A549 (cell line): ENCODE measurements at regions not wholly inside any gene's neighbourhood (a gene's known extent, or its start where the extent isn't known, plus 50 kb on each side); places are given as distances from the start of the nearest gene placed in this dataset.

Source experiments
- HEYL ChIP-seq: fragments of 250-450 bp; sonication (Bioruptor Pico); IDR thresholded peaks from 2 replicates; pipeline ENCODE4 v1.8.0; 2021; ENCODE audit warnings: mild to moderate bottlenecking, moderate library complexity
- MAFK ChIP-seq: fragments of 450-650 bp; IDR thresholded peaks from 2 replicates; pipeline ENCODE4 v1.6.1; 2014; ENCODE audit not compliant: partially characterized antibody
- NPAS2 ChIP-seq: fragments of 250-450 bp; sonication (Bioruptor Pico); IDR thresholded peaks from 2 replicates; pipeline ENCODE4 v1.8.0; 2022; ENCODE audit warnings: mild to moderate bottlenecking, moderate library complexity, borderline replicate concordance
- POLR2A ChIP-seq: IDR thresholded peaks from 2 replicates; pipeline ENCODE4 v1.6.1; 2012; ENCODE audit warnings: mild to moderate bottlenecking, low read length
- RAD21 ChIP-seq, 2 experiments: fragments of >200 bp in 1 of 2; sonication (Bioruptor Twin) in 1 of 2; formaldehyde crosslinking in 1 of 2; IDR thresholded peaks in 1 of 2; conservative IDR thresholded peaks in 1 of 2; 2 replicates in 1 of 2; 3 replicates in 1 of 2; pipeline ENCODE4 v1.6.1; 2012 to 2018; ENCODE audit warnings: inconsistent platforms in 1 of 2
- SMC3 ChIP-seq: fragments of >200 bp; sonication (Bioruptor Twin); formaldehyde crosslinking; IDR thresholded peaks from 3 replicates; pipeline ENCODE4 v1.6.1; 2018; ENCODE audit warnings: inconsistent platforms
- ZNF302 ChIP-seq: fragments of 250-450 bp; sonication (Bioruptor Pico); IDR thresholded peaks from 2 replicates; pipeline ENCODE4 v1.9.0; 2021; ENCODE audit warnings: inconsistent platforms, mild to moderate bottlenecking, moderate library complexity
- TF ChIP-seq, protein P1 (sequence below): IDR thresholded peaks from 2 replicates; pipeline ENCODE4 v1.6.1; 2012
- TF ChIP-seq, protein P2 (sequence below): fragments of >200 bp; sonication (Bioruptor Twin); formaldehyde crosslinking; IDR thresholded peaks from 3 replicates; pipeline ENCODE4 v1.5.1; 2016

DNA sequence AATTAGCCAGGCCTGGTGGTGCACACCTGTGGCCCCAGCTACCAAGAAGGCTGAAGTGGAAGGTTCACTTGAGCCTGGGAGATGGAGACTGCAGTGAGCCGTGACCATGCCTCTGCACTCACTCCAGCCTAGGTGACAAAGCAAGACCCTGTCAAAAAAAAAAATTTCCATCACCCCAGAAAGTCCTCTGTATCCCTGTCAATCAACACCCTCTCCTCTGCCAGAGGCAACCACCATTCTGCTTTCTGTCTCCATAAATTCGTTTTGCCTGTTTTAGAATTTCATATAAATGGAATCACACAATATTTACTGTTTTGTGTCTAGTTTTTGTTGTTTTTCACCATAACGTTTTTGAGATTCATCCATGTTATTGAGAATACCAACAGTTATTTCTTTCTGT is 141.6 kb upstream of the SLC45A1 start:
- TF ChIP-seq, protein P1, sequence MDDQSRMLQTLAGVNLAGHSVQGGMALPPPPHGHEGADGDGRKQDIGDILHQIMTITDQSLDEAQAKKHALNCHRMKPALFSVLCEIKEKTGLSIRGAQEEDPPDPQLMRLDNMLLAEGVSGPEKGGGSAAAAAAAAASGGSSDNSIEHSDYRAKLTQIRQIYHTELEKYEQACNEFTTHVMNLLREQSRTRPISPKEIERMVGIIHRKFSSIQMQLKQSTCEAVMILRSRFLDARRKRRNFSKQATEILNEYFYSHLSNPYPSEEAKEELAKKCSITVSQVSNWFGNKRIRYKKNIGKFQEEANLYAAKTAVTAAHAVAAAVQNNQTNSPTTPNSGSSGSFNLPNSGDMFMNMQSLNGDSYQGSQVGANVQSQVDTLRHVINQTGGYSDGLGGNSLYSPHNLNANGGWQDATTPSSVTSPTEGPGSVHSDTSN = no peak
- no peak for TF ChIP-seq MAFK
- no peak for TF ChIP-seq NPAS2 (CRISPR knock-in tag)
- TF ChIP-seq SMC3 = no peak
- TF ChIP-seq POLR2A = no peak
- TF ChIP-seq, protein P2, sequence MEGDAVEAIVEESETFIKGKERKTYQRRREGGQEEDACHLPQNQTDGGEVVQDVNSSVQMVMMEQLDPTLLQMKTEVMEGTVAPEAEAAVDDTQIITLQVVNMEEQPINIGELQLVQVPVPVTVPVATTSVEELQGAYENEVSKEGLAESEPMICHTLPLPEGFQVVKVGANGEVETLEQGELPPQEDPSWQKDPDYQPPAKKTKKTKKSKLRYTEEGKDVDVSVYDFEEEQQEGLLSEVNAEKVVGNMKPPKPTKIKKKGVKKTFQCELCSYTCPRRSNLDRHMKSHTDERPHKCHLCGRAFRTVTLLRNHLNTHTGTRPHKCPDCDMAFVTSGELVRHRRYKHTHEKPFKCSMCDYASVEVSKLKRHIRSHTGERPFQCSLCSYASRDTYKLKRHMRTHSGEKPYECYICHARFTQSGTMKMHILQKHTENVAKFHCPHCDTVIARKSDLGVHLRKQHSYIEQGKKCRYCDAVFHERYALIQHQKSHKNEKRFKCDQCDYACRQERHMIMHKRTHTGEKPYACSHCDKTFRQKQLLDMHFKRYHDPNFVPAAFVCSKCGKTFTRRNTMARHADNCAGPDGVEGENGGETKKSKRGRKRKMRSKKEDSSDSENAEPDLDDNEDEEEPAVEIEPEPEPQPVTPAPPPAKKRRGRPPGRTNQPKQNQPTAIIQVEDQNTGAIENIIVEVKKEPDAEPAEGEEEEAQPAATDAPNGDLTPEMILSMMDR = no peak
- no peak for TF ChIP-seq HEYL
- no peak for TF ChIP-seq RAD21 (conservative IDR thresholded peaks at IDR 0.05 in 1 of 2, IDR thresholded peaks at IDR 0.05 in 1 of 2)
- no peak for TF ChIP-seq ZNF302 (CRISPR knock-in tag)
